Endodermal cell (in vitro differentiated cells): ENCODE measurements at regions not wholly inside any gene's neighbourhood (a gene's known extent, or its start where the extent isn't known, plus 50 kb on each side); places are given as distances from the start of the nearest gene placed in this dataset.

ENCODE experiments used
- DNase-seq: peaks from one replicate; pipeline ENCODE4 v3.0.0-alpha.2; 2017
- H3K27ac ChIP-seq: 2 replicates; pipeline ENCODE4 v1.5.1; 2013; ENCODE audit warnings: mild to moderate bottlenecking, low read depth, low read length, moderate library complexity
- H3K27me3 ChIP-seq: 2 replicates; pipeline ENCODE4 v1.6.1; 2013; ENCODE audit warnings: mild to moderate bottlenecking, low read length, moderate library complexity; ENCODE audit not compliant: insufficient read depth, control insufficient read depth, poor library complexity, severe bottlenecking
- H3K36me3 ChIP-seq: 2 replicates; pipeline ENCODE4 v1.7.0; 2013; ENCODE audit warnings: mild to moderate bottlenecking, low read length, moderate library complexity; ENCODE audit not compliant: control insufficient read depth, insufficient read depth
- H3K4me1 ChIP-seq: one replicate; pipeline ENCODE4 v1.7.0; 2013; ENCODE audit warnings: low read length; ENCODE audit not compliant: control insufficient read depth, insufficient read depth
- H3K4me3 ChIP-seq: 2 replicates; pipeline ENCODE4 v1.5.1; 2013; ENCODE audit warnings: mild to moderate bottlenecking, low read length, moderate library complexity
- H3K9ac ChIP-seq: 2 replicates; pipeline ENCODE4 v1.6.1; 2013; ENCODE audit warnings: mild to moderate bottlenecking, low read length, moderate library complexity; ENCODE audit not compliant: poor library complexity, severe bottlenecking; ENCODE audit errors: extremely low read depth
- H3K9me3 ChIP-seq: 2 replicates; pipeline ENCODE4 v1.6.1; 2013; ENCODE audit warnings: mild to moderate bottlenecking, low read length, moderate library complexity; ENCODE audit not compliant: control insufficient read depth
- H3K27ac Mint-ChIP-seq: 2 replicates; pipeline ENCODE4 v1.8.0; 2020; ENCODE audit warnings: mixed read lengths
- H3K27me3 Mint-ChIP-seq: 2 replicates; pipeline ENCODE4 v1.8.0; 2021; ENCODE audit warnings: mild to moderate bottlenecking, mixed read lengths; ENCODE audit not compliant: insufficient read depth
- H3K36me3 Mint-ChIP-seq: 2 replicates; pipeline ENCODE4 v1.8.0; 2020; ENCODE audit warnings: low read depth, mixed read lengths
- H3K4me1 Mint-ChIP-seq: 2 replicates; pipeline ENCODE4 v1.8.0; 2020; ENCODE audit warnings: mixed read lengths
- H3K4me3 Mint-ChIP-seq: 2 replicates; pipeline ENCODE4 v1.8.0; 2020; ENCODE audit warnings: mild to moderate bottlenecking, moderate library complexity, mixed read lengths
- H3K9me3 Mint-ChIP-seq: 2 replicates; pipeline ENCODE4 v1.8.0; 2020; ENCODE audit warnings: mild to moderate bottlenecking, mixed read lengths
- WGBS, 2 experiments: methylation state at CpG; one replicate each; pipeline versions ENCODE4 v1.1.5 to v1.1.7; 2013; ENCODE audit warnings: missing lambda C conversion rate in 2 of 2, mixed read lengths in 1 of 2; ENCODE audit not compliant: insufficient coverage in 1 of 2, insufficient read length in 1 of 2; 5-methylcytosine and 5-hydroxymethylcytosine counted together
- TF ChIP-seq, protein P1 (sequence below): fragments of 200-600 bp; sonication (generic); conservative IDR thresholded peaks from 2 replicates; pipeline ENCODE4 v1.5.0; 2021; ENCODE audit warnings: antibody characterized with exemption, mild to moderate bottlenecking

DNA sequence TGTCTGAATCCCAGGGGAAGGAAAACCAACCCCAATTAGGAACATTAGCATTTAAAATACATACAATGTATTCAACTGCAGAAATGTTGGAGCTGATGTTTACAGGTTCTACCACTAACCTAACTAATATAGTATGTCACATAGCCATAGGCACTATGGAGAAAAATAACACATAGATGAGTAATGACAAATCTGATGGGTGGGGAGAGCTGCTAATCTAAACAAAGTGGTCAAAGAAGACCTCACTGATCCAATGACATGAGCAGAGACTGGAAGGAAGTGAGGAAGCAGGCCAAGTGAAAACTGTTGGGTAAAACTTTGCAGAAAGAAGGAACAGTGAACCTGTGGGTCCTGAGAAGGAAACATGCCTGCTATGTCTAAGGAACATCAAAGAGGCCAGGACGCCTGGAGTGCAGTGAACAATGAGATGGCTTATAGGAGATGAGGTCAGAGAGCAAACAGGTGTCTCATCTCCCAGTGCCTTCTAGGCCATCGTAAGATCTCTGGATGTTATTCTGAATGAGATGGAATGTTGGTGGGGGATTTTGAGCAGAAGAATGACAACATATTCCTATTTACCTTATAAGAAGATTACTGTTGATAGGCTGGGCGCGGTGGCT, 135.7 kb downstream of the ALDH8A1 start:
- no peaks in the 10 kb centered on the region for H3K9me3 ChIP-seq
- TF ChIP-seq, protein P1, sequence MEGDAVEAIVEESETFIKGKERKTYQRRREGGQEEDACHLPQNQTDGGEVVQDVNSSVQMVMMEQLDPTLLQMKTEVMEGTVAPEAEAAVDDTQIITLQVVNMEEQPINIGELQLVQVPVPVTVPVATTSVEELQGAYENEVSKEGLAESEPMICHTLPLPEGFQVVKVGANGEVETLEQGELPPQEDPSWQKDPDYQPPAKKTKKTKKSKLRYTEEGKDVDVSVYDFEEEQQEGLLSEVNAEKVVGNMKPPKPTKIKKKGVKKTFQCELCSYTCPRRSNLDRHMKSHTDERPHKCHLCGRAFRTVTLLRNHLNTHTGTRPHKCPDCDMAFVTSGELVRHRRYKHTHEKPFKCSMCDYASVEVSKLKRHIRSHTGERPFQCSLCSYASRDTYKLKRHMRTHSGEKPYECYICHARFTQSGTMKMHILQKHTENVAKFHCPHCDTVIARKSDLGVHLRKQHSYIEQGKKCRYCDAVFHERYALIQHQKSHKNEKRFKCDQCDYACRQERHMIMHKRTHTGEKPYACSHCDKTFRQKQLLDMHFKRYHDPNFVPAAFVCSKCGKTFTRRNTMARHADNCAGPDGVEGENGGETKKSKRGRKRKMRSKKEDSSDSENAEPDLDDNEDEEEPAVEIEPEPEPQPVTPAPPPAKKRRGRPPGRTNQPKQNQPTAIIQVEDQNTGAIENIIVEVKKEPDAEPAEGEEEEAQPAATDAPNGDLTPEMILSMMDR = no peak
- DNase-seq = no peak
- Mint-ChIP-seq H3K4me1 (no peaks in the 10 kb centered on the region), H3K4me3 (no peak overlapping the region), H3K27me3 (peaks cover 1% of the 10 kb centered on the region), H3K9me3 (no peaks in the 10 kb centered on the region), H3K27ac (no peak overlapping the region), H3K36me3 (no peaks in the 10 kb centered on the region)
- no peak overlapping the region for H3K4me3 ChIP-seq
- no peaks in the 10 kb centered on the region for H3K36me3 ChIP-seq
- peaks cover 2% of the 10 kb centered on the region for H3K27me3 ChIP-seq
- no peak overlapping the region for H3K27ac ChIP-seq
- H3K9ac ChIP-seq = no peak overlapping the region
- WGBS, 2 experiments = 92 to 100% methylated on average over 2 to 4 of the region's 4 CpGs
- H3K4me1 ChIP-seq = no peaks in the 10 kb centered on the region

DNA sequence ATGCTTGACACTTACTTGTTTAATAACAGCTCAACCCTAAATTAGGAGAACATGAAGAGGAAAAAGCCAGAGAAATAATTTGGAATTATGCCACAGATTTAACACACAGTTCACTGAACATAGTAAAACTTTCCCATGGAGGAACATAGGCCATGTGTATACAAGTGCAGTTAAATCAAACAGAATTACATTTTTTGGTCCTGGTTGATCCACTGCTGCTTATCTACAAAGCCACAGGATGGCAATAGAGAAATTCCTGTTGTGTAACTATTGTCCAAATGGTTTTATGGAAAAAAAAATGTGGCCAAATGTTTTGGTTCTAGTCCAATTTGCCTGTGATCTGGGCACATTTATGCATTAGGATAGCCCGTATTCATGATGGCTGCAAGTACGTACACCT, 136.8 kb downstream of the ALDH8A1 start:
- Mint-ChIP-seq H3K36me3 (no peaks in the 10 kb centered on the region), H3K27ac (no peak overlapping the region), H3K4me1 (no peaks in the 10 kb centered on the region), H3K4me3 (no peak overlapping the region), H3K27me3 (no peaks in the 10 kb centered on the region), H3K9me3 (no peaks in the 10 kb centered on the region)
- no peaks in the 10 kb centered on the region for H3K36me3 ChIP-seq
- H3K9ac ChIP-seq = no peak overlapping the region
- DNase-seq = no peak
- TF ChIP-seq, protein P1 = no peak
- 96 to 100% methylated on average over 2 of the region's 2 CpGs for WGBS, 2 experiments
- H3K27ac ChIP-seq = no peak overlapping the region
- no peak overlapping the region for H3K4me3 ChIP-seq
- no peaks in the 10 kb centered on the region for H3K9me3 ChIP-seq
- no peaks in the 10 kb centered on the region for H3K4me1 ChIP-seq
- no peaks in the 10 kb centered on the region for H3K27me3 ChIP-seq

DNA sequence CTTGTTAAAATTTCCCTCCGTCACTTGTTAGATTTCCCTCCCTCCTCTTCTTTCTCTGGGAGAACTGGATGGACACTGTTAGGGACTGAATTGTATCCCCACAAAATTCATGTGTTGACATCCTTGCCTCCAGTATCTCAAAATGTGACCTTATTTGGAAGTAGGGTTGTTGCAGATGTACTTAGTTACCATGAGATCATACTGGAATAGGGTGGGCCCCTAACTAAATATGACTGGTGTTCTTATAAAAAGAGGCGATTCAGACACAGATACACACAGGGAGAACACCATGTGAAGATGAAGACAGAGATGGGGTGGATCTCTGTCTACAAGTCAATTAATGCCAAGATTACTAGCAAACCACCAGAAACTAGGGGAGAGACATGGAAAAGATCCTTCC, 139.5 kb downstream of the ALDH8A1 start:
- H3K27ac ChIP-seq = no peak overlapping the region
- H3K9me3 ChIP-seq = no peaks in the 10 kb centered on the region
- TF ChIP-seq, protein P1 = no peak
- H3K9ac ChIP-seq = no peak overlapping the region
- H3K4me3 ChIP-seq = no peak overlapping the region
- H3K36me3 Mint-ChIP-seq = no peaks in the 10 kb centered on the region
- no peaks in the 10 kb centered on the region for H3K4me1 Mint-ChIP-seq
- no peaks in the 10 kb centered on the region for H3K27me3 ChIP-seq
- H3K27ac Mint-ChIP-seq = no peak overlapping the region
- WGBS, 2 experiments = 85 to 100% methylated on average over 1 to 2 of the region's 2 CpGs
- H3K9me3 Mint-ChIP-seq = no peaks in the 10 kb centered on the region
- no peak for DNase-seq
- no peaks in the 10 kb centered on the region for H3K27me3 Mint-ChIP-seq
- no peaks in the 10 kb centered on the region for H3K36me3 ChIP-seq
- no peak overlapping the region for H3K4me3 Mint-ChIP-seq
- H3K4me1 ChIP-seq = no peaks in the 10 kb centered on the region
